Stimulated activated effector memory CD8-positive, alpha-beta T cell treated with anti-CD3 and anti-CD28 coated beads, Interleukin-12 subunit alpha, Interleukin-12 subunit beta, amount 100 ng/mL, for 72 hours (primary cell): ENCODE measurements at regions not wholly inside any gene's neighbourhood (a gene's known extent, or its start where the extent isn't known, plus 50 kb on each side); places are given as distances from the start of the nearest gene placed in this dataset.

Source experiments
- ATAC-seq: fragments of 150-1000 bp; cut with Tn5 transposase; 2 replicates; pipeline ENCODE4 v1.10.0; 2021
- DNase-seq, 2 donors: peaks; one replicate each; pipeline ENCODE4 v3.0.0; 2021 to 2022; ENCODE audit warnings: low spot score in 2 of 2
- H3K27ac Mint-ChIP-seq: one replicate; pipeline ENCODE4 v1.8.0; 2022; ENCODE audit warnings: mild to moderate bottlenecking, mixed read lengths
- H3K36me3 Mint-ChIP-seq: one replicate; pipeline ENCODE4 v1.8.0; 2022; ENCODE audit warnings: mild to moderate bottlenecking, mixed read lengths
- H3K4me1 Mint-ChIP-seq: one replicate; pipeline ENCODE4 v1.8.0; 2022; ENCODE audit warnings: mixed read lengths
- H3K4me3 Mint-ChIP-seq: one replicate; pipeline ENCODE4 v1.8.0; 2022; ENCODE audit warnings: mild to moderate bottlenecking, mixed read lengths
- H3K9me3 Mint-ChIP-seq: one replicate; pipeline ENCODE4 v1.8.0; 2022; ENCODE audit warnings: mixed read lengths

GRCh38 chr4:157509341-157509740 is 288.8 kb downstream of the GRIA2 start:
- Mint-ChIP-seq H3K4me1 (no peaks in the 10 kb centered on the region), H3K9me3 (peaks cover 3% of the 10 kb centered on the region), H3K4me3 (no peak overlapping the region), H3K27ac (no peak overlapping the region), H3K36me3 (no peaks in the 10 kb centered on the region)
- DNase-seq (no peak), ATAC-seq (no peak)

- Mint-ChIP-seq H3K4me3 (no peak overlapping the region), H3K4me1 (no peaks in the 10 kb centered on the region), H3K36me3 (no peaks in the 10 kb centered on the region), H3K9me3 (peaks cover 12% of the 10 kb centered on the region), H3K27ac (no peak overlapping the region)
- DNase-seq (no peak), ATAC-seq (no peak)
Measured at GRCh38 chr4:157502656-157503055, 282.1 kb downstream of the GRIA2 start.

- Mint-ChIP-seq H3K9me3 (peaks cover 21% of the 10 kb centered on the region), H3K36me3 (no peaks in the 10 kb centered on the region), H3K4me3 (no peak overlapping the region), H3K4me1 (no peaks in the 10 kb centered on the region), H3K27ac (no peak overlapping the region)
- no peak for ATAC-seq
- no peak for DNase-seq
Measured at GRCh38 chr4:157459785-157460184, 239.3 kb downstream of the GRIA2 start.

- Mint-ChIP-seq H3K4me3 (no peak overlapping the region), H3K9me3 (peaks cover 5% of the 10 kb centered on the region), H3K27ac (no peak overlapping the region), H3K4me1 (no peaks in the 10 kb centered on the region), H3K36me3 (no peaks in the 10 kb centered on the region)
- ATAC-seq: no peak
- no peak for DNase-seq
Measured at GRCh38 chr4:157447195-157447594, 226.7 kb downstream of the GRIA2 start.

- DNase-seq (no peak), ATAC-seq (no peak)
- Mint-ChIP-seq H3K27ac (no peak overlapping the region), H3K36me3 (no peaks in the 10 kb centered on the region), H3K4me3 (no peak overlapping the region), H3K9me3 (peaks cover 8% of the 10 kb centered on the region), H3K4me1 (no peaks in the 10 kb centered on the region)
Measured at GRCh38 chr4:157444014-157444413, 223.5 kb downstream of the GRIA2 start.

GRCh38 chr4:157443537-157443936 is 223.0 kb downstream of the GRIA2 start:
- Mint-ChIP-seq H3K36me3 (no peaks in the 10 kb centered on the region), H3K4me3 (no peak overlapping the region), H3K9me3 (peaks cover 8% of the 10 kb centered on the region), H3K27ac (no peak overlapping the region), H3K4me1 (no peaks in the 10 kb centered on the region)
- ATAC-seq: peak; percentile 50
- DNase-seq: no peak

- DNase-seq (no peak), ATAC-seq (no peak)
- Mint-ChIP-seq H3K27ac (no peak overlapping the region), H3K9me3 (peaks cover 16% of the 10 kb centered on the region), H3K4me3 (no peak overlapping the region), H3K36me3 (no peaks in the 10 kb centered on the region), H3K4me1 (no peaks in the 10 kb centered on the region)
Measured at GRCh38 chr4:157425897-157426296, 205.4 kb downstream of the GRIA2 start.

- H3K36me3 Mint-ChIP-seq: no peaks in the 10 kb centered on the region
- H3K4me1 Mint-ChIP-seq: no peaks in the 10 kb centered on the region
- peaks cover 16% of the 10 kb centered on the region for H3K9me3 Mint-ChIP-seq
- ATAC-seq (no peak), DNase-seq (no peak)
- no peak overlapping the region for H3K4me3 Mint-ChIP-seq
- no peak overlapping the region for H3K27ac Mint-ChIP-seq
Measured at GRCh38 chr4:157423526-157424020, 203.0 kb downstream of the GRIA2 start.

GRCh38 chr4:157421365-157421764 is 200.8 kb downstream of the GRIA2 start:
- H3K27ac Mint-ChIP-seq: no peak overlapping the region
- no peak overlapping the region for H3K4me3 Mint-ChIP-seq
- H3K4me1 Mint-ChIP-seq: no peaks in the 10 kb centered on the region
- H3K36me3 Mint-ChIP-seq: no peaks in the 10 kb centered on the region
- ATAC-seq (no peak), DNase-seq (no peak)
- H3K9me3 Mint-ChIP-seq: peaks cover 10% of the 10 kb centered on the region
